HUES64 (cell line): ENCODE measurements at regions not wholly inside any gene's neighbourhood (a gene's known extent, or its start where the extent isn't known, plus 50 kb on each side); places are given as distances from the start of the nearest gene placed in this dataset.

Experiments used
- H3K27ac ChIP-seq: 2 replicates; pipeline ENCODE4 v1.7.0; 2013; ENCODE audit warnings: low read depth, low read length, inconsistent platforms
- H3K27me3 ChIP-seq: 2 replicates; pipeline ENCODE4 v1.6.1; 2013; ENCODE audit warnings: mild to moderate bottlenecking, low read length; ENCODE audit not compliant: insufficient read depth
- H3K36me3 ChIP-seq: 2 replicates; pipeline ENCODE4 v1.6.1; 2013; ENCODE audit warnings: mild to moderate bottlenecking, low read length; ENCODE audit not compliant: insufficient read depth
- H3K4me1 ChIP-seq: 2 replicates; pipeline ENCODE4 v1.6.1; 2013; ENCODE audit warnings: mild to moderate bottlenecking, low read length, moderate library complexity; ENCODE audit not compliant: insufficient read depth
- H3K4me3 ChIP-seq: 2 replicates; pipeline ENCODE4 v1.5.1; 2013; ENCODE audit warnings: mild to moderate bottlenecking, low read length, moderate library complexity
- H3K9ac ChIP-seq: 2 replicates; pipeline ENCODE4 v1.6.1; 2013; ENCODE audit warnings: mild to moderate bottlenecking, low read depth, low read length
- H3K9me3 ChIP-seq: 2 replicates; pipeline ENCODE4 v1.6.1; 2013; ENCODE audit warnings: low read depth, low read length; ENCODE audit not compliant: insufficient read depth
- WGBS: fragments of 150-250, 120-280 bp; methylation state at CpG from one replicate; pipeline ENCODE4 v1.1.7; 2013; ENCODE audit warnings: missing lambda C conversion rate; 5-methylcytosine and 5-hydroxymethylcytosine counted together

GRCh38 chr3:5653426-5654143 is 466.1 kb downstream of the EDEM1 start:
- Histone ChIP-seq H3K36me3 (no peaks in the 10 kb centered on the region), H3K4me1 (no peaks in the 10 kb centered on the region), H3K9ac (no peak overlapping the region), H3K4me3 (no peak overlapping the region), H3K27me3 (no peaks in the 10 kb centered on the region), H3K9me3 (peaks cover 13% of the 10 kb centered on the region), H3K27ac (no peak overlapping the region)
- 100% methylated on average over 1 of the region's 2 CpGs for WGBS

DNA sequence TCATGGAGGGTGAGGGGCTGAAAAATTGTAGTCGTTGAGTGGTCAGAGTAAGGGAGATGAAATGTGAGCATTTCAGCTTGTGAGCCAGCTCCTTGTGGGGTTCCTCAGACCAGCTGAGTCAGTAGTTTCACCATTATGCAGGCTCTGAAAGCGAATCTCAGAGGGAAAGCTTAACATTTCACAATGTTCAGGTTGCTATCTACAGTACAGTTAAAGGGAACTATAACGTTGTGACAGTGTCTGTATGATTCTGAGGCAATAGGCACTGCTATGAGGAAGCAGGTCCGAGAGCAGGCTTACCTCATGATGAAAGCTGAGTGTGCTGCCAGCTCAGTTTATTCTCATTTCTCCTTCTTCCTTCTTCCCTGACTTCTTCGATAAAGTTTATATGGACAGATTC is 469.6 kb downstream of the EDEM1 start:
- H3K27ac ChIP-seq, result no peak overlapping the region
- H3K4me3 ChIP-seq, result no peak overlapping the region
- H3K27me3 ChIP-seq, result no peaks in the 10 kb centered on the region
- WGBS, result 81% methylated on average over 5 of the region's 5 CpGs
- no peaks in the 10 kb centered on the region for H3K36me3 ChIP-seq
- no peak overlapping the region for H3K9ac ChIP-seq
- H3K9me3 ChIP-seq, result peaks cover 13% of the 10 kb centered on the region
- no peaks in the 10 kb centered on the region for H3K4me1 ChIP-seq

DNA sequence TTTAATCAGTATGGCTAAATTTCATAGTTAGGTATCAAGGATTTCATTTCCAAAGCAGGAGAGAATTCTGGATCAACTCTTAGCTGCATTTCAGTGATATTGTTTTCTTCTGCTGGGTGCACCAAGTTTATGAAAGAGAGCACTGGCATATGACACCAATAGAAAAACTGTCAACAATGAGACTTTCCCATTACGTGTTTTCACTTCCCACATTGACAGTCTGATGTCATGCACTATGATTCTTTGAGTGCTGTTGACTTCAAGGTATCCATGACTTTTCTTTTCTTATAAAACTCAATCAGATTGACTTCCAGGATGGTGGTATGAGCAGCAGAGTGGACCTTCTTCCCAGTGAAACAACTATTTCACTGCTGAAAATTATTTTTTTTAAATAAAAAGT is 476.1 kb downstream of the EDEM1 start:
- Histone ChIP-seq H3K36me3 (no peaks in the 10 kb centered on the region), H3K27me3 (no peaks in the 10 kb centered on the region), H3K4me3 (no peak overlapping the region), H3K9ac (no peak overlapping the region), H3K9me3 (peaks cover 23% of the 10 kb centered on the region), H3K4me1 (no peaks in the 10 kb centered on the region), H3K27ac (no peak overlapping the region)
- 93% methylated on average over 1 of the region's 1 CpG for WGBS

GRCh38 chr3:5666455-5666854 is 478.9 kb downstream of the EDEM1 start:
- WGBS, result 90% methylated on average over 4 of the region's 4 CpGs
- H3K27ac ChIP-seq, result no peak overlapping the region
- no peaks in the 10 kb centered on the region for H3K36me3 ChIP-seq
- H3K4me1 ChIP-seq, result no peaks in the 10 kb centered on the region
- H3K9ac ChIP-seq, result no peak overlapping the region
- H3K4me3 ChIP-seq, result no peak overlapping the region
- peaks cover 23% of the 10 kb centered on the region for H3K9me3 ChIP-seq
- H3K27me3 ChIP-seq, result no peaks in the 10 kb centered on the region

- H3K9ac ChIP-seq, result no peak overlapping the region
- H3K27me3 ChIP-seq, result no peaks in the 10 kb centered on the region
- H3K9me3 ChIP-seq, result no peaks in the 10 kb centered on the region
- H3K27ac ChIP-seq, result no peak overlapping the region
- WGBS, result 96% methylated on average over 3 of the region's 3 CpGs
- no peaks in the 10 kb centered on the region for H3K4me1 ChIP-seq
- H3K4me3 ChIP-seq, result no peak overlapping the region
- H3K36me3 ChIP-seq, result no peaks in the 10 kb centered on the region
Measured at GRCh38 chr3:5673521-5673920, 486.0 kb downstream of the EDEM1 start.

DNA sequence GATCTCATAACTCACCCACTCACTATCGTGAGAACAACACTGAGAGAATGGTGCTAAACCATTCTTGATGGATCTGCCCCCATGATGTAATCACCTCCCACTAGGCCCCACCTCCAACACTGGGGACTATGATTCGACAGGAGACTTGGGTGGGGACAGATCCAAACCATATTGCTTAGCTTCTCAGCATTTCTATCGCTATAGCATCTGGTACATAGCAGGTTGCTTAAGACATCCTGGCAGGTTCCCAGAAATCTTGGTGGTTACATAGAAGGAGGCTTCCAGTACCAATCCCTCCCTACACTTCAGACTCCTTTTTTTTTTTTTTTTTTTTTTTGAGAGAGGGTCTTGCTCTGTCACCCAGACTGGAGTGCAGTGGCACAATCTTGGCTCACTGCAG is 487.8 kb downstream of the EDEM1 start:
- H3K27ac ChIP-seq, result no peak overlapping the region
- H3K9me3 ChIP-seq, result no peaks in the 10 kb centered on the region
- no peak overlapping the region for H3K9ac ChIP-seq
- H3K4me3 ChIP-seq, result no peak overlapping the region
- no peaks in the 10 kb centered on the region for H3K4me1 ChIP-seq
- H3K36me3 ChIP-seq, result no peaks in the 10 kb centered on the region
- H3K27me3 ChIP-seq, result no peaks in the 10 kb centered on the region
- WGBS, result 93% methylated on average over 3 of the region's 3 CpGs

DNA sequence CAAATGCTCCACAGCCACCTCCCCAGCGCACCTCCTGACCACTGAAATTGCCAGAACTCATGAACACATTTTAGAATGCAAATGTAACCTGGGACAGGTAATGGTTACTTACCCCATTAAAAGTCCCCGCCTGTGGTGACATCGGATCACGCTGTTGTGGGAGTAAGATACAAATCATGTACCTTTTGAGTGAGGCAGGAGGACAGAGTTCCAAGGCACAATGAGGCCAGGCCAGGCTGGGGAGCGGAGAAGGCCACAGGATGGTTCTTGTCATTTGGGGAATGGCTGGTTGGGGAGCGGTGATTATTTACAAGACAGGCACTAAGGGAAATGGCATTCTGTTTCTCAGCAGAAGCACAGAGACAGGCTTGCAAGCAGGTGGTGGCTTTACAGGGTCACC is 490.0 kb downstream of the EDEM1 start:
- no peak overlapping the region for H3K9ac ChIP-seq
- H3K9me3 ChIP-seq, result no peaks in the 10 kb centered on the region
- H3K27me3 ChIP-seq, result no peaks in the 10 kb centered on the region
- no peaks in the 10 kb centered on the region for H3K4me1 ChIP-seq
- 87% methylated on average over 6 of the region's 6 CpGs for WGBS
- H3K27ac ChIP-seq, result no peak overlapping the region
- no peak overlapping the region for H3K4me3 ChIP-seq
- H3K36me3 ChIP-seq, result no peaks in the 10 kb centered on the region

DNA sequence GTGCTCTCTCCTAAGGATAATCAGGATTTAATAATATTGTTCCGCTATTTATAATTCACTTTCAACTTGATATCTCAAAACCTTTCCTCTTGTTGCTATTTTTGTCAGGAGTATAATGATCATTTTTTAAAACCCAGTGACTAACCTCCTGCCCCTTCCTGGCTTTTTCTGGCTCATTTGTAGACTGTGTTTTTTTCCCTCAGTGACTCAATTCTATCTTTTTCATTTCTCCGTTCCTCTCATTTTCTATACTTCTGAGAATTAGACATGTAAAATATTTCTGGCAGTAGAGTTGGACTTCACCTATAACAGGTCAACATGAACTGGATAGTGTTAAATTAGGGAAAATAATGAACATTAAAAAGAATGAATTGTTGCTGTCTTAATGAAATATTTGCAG is 490.7 kb downstream of the EDEM1 start:
- no peaks in the 10 kb centered on the region for H3K36me3 ChIP-seq
- H3K4me1 ChIP-seq, result no peaks in the 10 kb centered on the region
- H3K4me3 ChIP-seq, result no peak overlapping the region
- no peaks in the 10 kb centered on the region for H3K27me3 ChIP-seq
- 100% methylated on average over 1 of the region's 2 CpGs for WGBS
- no peak overlapping the region for H3K9ac ChIP-seq
- H3K27ac ChIP-seq, result no peak overlapping the region
- no peaks in the 10 kb centered on the region for H3K9me3 ChIP-seq

DNA sequence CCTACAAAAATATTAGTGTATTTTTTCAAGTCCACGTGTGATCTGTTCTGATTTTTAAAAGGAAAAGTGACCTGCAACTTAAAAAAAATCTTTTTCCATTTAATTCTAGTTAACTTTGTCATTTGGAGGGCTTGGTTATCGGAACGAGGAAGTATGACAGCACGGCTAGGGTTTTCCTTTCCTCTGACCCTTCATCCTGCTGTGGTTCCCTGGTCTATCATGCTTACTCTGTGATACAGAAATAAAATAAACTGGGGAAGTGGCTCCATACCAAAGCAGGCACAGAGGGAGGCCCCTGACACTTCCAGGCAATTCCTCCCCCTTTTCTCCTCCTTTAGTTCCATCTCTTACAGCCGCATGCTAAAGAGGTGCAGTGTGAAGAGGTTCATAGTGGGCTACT is 491.3 kb downstream of the EDEM1 start:
- H3K4me1 ChIP-seq, result no peaks in the 10 kb centered on the region
- no peaks in the 10 kb centered on the region for H3K9me3 ChIP-seq
- no peaks in the 10 kb centered on the region for H3K27me3 ChIP-seq
- no peak overlapping the region for H3K27ac ChIP-seq
- H3K4me3 ChIP-seq, result no peak overlapping the region
- WGBS, result 100% methylated on average over 5 of the region's 5 CpGs
- H3K36me3 ChIP-seq, result no peaks in the 10 kb centered on the region
- H3K9ac ChIP-seq, result no peak overlapping the region

- no peaks in the 10 kb centered on the region for H3K27me3 ChIP-seq
- H3K4me1 ChIP-seq, result no peaks in the 10 kb centered on the region
- no peak overlapping the region for H3K4me3 ChIP-seq
- 83% methylated on average over 3 of the region's 3 CpGs for WGBS
- no peak overlapping the region for H3K27ac ChIP-seq
- H3K36me3 ChIP-seq, result no peaks in the 10 kb centered on the region
- peaks cover 25% of the 10 kb centered on the region for H3K9me3 ChIP-seq
- no peak overlapping the region for H3K9ac ChIP-seq
Measured at GRCh38 chr3:5687230-5687629, 499.7 kb downstream of the EDEM1 start.

- no peak overlapping the region for H3K9ac ChIP-seq
- H3K36me3 ChIP-seq, result no peaks in the 10 kb centered on the region
- no peak overlapping the region for H3K4me3 ChIP-seq
- H3K27me3 ChIP-seq, result no peaks in the 10 kb centered on the region
- H3K9me3 ChIP-seq, result peaks cover 25% of the 10 kb centered on the region
- H3K4me1 ChIP-seq, result no peaks in the 10 kb centered on the region
- H3K27ac ChIP-seq, result no peak overlapping the region
Measured at GRCh38 chr3:5690490-5690889, 503.0 kb downstream of the EDEM1 start.

- H3K4me3 ChIP-seq, result no peak overlapping the region
- no peaks in the 10 kb centered on the region for H3K36me3 ChIP-seq
- H3K9me3 ChIP-seq, result peaks cover 25% of the 10 kb centered on the region
- H3K4me1 ChIP-seq, result no peaks in the 10 kb centered on the region
- no peaks in the 10 kb centered on the region for H3K27me3 ChIP-seq
- no peak overlapping the region for H3K9ac ChIP-seq
- WGBS, result 66% methylated on average over 3 of the region's 3 CpGs
- H3K27ac ChIP-seq, result no peak overlapping the region
Measured at GRCh38 chr3:5690904-5691532, 503.5 kb downstream of the EDEM1 start.
